ENCODE measurements at regions not wholly inside any gene's neighbourhood (a gene's known extent, or its start where the extent isn't known, plus 50 kb on each side); places are given as distances from the start of the nearest gene placed in this dataset.

GRCh38 chr11:130790689-130791088 is 125.6 kb downstream of the SNX19 start:
- no peaks in the 10 kb centered on the region for H3K4me1 ChIP-seq
- intact Hi-C loops (cut with DNase I; ENCODE audit: low total_unique reads) = no loop called here
- H3K27ac ChIP-seq = no peak overlapping the region
- no peaks in the 10 kb centered on the region for H3K36me3 ChIP-seq
- peaks cover 0 to 6% of the 10 kb centered on the region in 2 donors for H3K9me3 ChIP-seq
- TF ChIP-seq POLR2A (IDR thresholded peaks at IDR 0.05) (no peak), CTCF (IDR thresholded peaks at IDR 0.05) (no peak)
- no peak overlapping the region for H3K4me3 ChIP-seq
- no peaks in the 10 kb centered on the region for H3K27me3 ChIP-seq
- DNase-seq = no peak

GRCh38 chr11:130792772-130793171 is 123.5 kb downstream of the SNX19 start:
- H3K27ac ChIP-seq = no peak overlapping the region
- H3K4me3 ChIP-seq = no peak overlapping the region
- intact Hi-C loops (cut with DNase I; ENCODE audit: low total_unique reads) = no loop called here
- no peaks in the 10 kb centered on the region for H3K36me3 ChIP-seq
- H3K27me3 ChIP-seq = no peaks in the 10 kb centered on the region
- no peak for DNase-seq
- no peaks in the 10 kb centered on the region for H3K4me1 ChIP-seq
- TF ChIP-seq CTCF (IDR thresholded peaks at IDR 0.05) (no peak), POLR2A (IDR thresholded peaks at IDR 0.05) (no peak)
- H3K9me3 ChIP-seq = peaks cover 0 to 6% of the 10 kb centered on the region in 2 donors

GRCh38 chr11:130796828-130797227 is 119.5 kb downstream of the SNX19 start:
- no peaks in the 10 kb centered on the region for H3K36me3 ChIP-seq
- intact Hi-C loops (cut with DNase I; ENCODE audit: low total_unique reads) = no loop called here
- TF ChIP-seq POLR2A (IDR thresholded peaks at IDR 0.05) = no peak
- no peak for TF ChIP-seq CTCF (IDR thresholded peaks at IDR 0.05)

GRCh38 chr11:130798280-130798679 is 118.0 kb downstream of the SNX19 start:
- intact Hi-C loops (cut with DNase I; ENCODE audit: low total_unique reads) = no loop called here
- Histone ChIP-seq H3K9me3 (no peaks in the 10 kb centered on the region), H3K4me3 (no peak overlapping the region), H3K27me3 (no peaks in the 10 kb centered on the region), H3K36me3 (no peaks in the 10 kb centered on the region), H3K27ac (no peak overlapping the region), H3K4me1 (no peaks in the 10 kb centered on the region)
- TF ChIP-seq POLR2A (IDR thresholded peaks at IDR 0.05) (no peak), CTCF (IDR thresholded peaks at IDR 0.05) (no peak)
- no peak for DNase-seq

More at GRCh38 chr11:130796828-130797227, 119.5 kb downstream of the SNX19 start:
- no peak for DNase-seq
- Histone ChIP-seq H3K4me1 (no peaks in the 10 kb centered on the region), H3K9me3 (no peaks in the 10 kb centered on the region), H3K4me3 (no peak overlapping the region), H3K27ac (no peak overlapping the region), H3K27me3 (no peaks in the 10 kb centered on the region)

GRCh38 chr11:130798801-130799200 is 117.5 kb downstream of the SNX19 start:
- Histone ChIP-seq H3K36me3 (no peaks in the 10 kb centered on the region), H3K27me3 (no peaks in the 10 kb centered on the region), H3K4me1 (no peaks in the 10 kb centered on the region), H3K4me3 (no peak overlapping the region), H3K9me3 (no peaks in the 10 kb centered on the region), H3K27ac (no peak overlapping the region)
- no peak for DNase-seq
- intact Hi-C loops (cut with DNase I; ENCODE audit: low total_unique reads) = no loop called here
- no peak for TF ChIP-seq POLR2A (IDR thresholded peaks at IDR 0.05)
- TF ChIP-seq CTCF (IDR thresholded peaks at IDR 0.05) = no peak

Data from uterus (tissue), 3 donors.